ENCODE measurements at regions not wholly inside any gene's neighbourhood (a gene's known extent, or its start where the extent isn't known, plus 50 kb on each side); places are given as distances from the start of the nearest gene placed in this dataset.

- peaks cover 4% of the 10 kb centered on the region for H3K9me3 Mint-ChIP-seq
- DNase-seq: no peak
- H3K36me3 Mint-ChIP-seq (ENCODE audit: low read depth): no peaks in the 10 kb centered on the region
- H3K27ac Mint-ChIP-seq: peak overlapping the region; percentile 79
- H3K27me3 Mint-ChIP-seq (ENCODE audit: low read depth, poor library complexity): no peaks in the 10 kb centered on the region
- H3K4me3 Mint-ChIP-seq: no peak overlapping the region
- no peak for TF ChIP-seq CTCF (IDR thresholded peaks at IDR 0.05)
- H3K4me1 Mint-ChIP-seq: peaks cover 27% of the 10 kb centered on the region
Observed at GRCh38 chr15:60138397-60138968, 134.4 kb downstream of the FOXB1 start.

DNA sequence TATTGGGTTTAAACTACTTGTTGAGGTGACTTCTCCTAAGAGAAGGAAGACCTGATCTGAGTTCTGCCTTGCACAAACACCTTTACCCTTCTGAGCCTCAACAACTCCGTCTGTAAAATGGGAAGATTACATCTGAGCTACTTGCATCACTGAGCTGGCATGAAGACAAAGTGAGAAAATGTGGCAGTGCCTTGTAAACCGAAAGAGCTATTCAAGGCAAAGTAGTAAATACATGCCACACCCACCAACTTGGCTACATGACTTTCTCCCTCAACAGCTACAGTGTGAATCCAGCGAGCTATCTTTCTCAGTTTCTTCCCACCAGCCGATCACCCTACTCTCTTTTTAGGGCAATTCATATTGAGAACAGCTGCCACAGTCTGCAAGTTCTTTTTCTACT lies 148.3 kb downstream of the FOXB1 start:
- H3K4me3 Mint-ChIP-seq: no peak overlapping the region
- no peaks in the 10 kb centered on the region for H3K36me3 Mint-ChIP-seq (ENCODE audit: low read depth)
- H3K9me3 Mint-ChIP-seq: no peaks in the 10 kb centered on the region
- H3K27me3 Mint-ChIP-seq (ENCODE audit: low read depth, poor library complexity): peaks cover 9% of the 10 kb centered on the region
- H3K4me1 Mint-ChIP-seq: no peaks in the 10 kb centered on the region
- H3K27ac Mint-ChIP-seq: no peak overlapping the region
- no peak for TF ChIP-seq CTCF (IDR thresholded peaks at IDR 0.05)
- no peak for DNase-seq

DNA sequence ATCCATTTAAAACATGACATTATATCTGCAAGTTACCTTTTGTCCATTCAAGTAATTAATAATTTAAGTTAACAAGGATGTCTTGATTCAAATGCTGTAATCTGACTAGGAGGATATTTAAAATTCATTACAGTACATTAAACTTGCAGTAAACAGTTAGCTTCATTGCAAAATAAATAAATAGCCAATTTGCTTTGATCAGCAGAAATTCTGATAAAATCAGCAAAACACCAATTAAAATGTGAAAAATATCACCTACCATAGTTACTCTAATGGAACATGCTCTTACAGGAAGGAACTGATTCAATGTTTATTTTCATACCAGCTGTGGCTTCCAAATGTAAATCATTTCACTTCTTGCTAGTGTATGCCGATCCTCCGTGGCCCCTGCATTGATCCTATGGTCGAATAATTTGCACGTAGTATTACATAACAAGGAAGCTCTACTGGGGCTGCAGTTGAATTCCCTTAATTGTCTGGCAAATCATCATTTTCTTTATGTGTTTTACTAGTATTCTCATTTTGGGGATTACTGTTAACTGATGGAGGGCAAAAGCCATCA lies 150.7 kb downstream of the FOXB1 start:
- H3K4me1 Mint-ChIP-seq: no peaks in the 10 kb centered on the region
- no peaks in the 10 kb centered on the region for H3K9me3 Mint-ChIP-seq
- DNase-seq: no peak
- H3K4me3 Mint-ChIP-seq: no peak overlapping the region
- no peak overlapping the region for H3K27ac Mint-ChIP-seq
- no peak for TF ChIP-seq CTCF (IDR thresholded peaks at IDR 0.05)
- H3K27me3 Mint-ChIP-seq (ENCODE audit: low read depth, poor library complexity): peaks cover 12% of the 10 kb centered on the region
- no peaks in the 10 kb centered on the region for H3K36me3 Mint-ChIP-seq (ENCODE audit: low read depth)

DNA sequence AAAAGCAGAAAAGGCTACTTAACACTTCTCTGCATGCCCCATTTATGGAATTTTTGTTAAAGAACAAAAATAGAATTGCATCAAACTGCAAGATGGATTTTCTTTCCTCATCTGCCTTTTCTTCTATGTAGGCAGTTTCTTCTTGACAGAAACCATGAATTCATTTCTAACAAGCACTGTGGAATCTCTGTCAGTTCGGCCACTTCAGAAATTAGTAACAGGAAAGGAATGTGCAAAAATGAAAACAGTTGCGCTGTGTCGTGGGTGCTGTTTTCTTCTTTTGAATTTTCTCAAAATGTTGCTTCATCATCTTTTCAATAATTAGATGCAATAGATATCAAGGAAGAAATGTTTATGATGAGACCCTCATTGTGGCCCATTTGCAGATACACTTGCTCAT lies 151.6 kb downstream of the FOXB1 start:
- no peaks in the 10 kb centered on the region for H3K36me3 Mint-ChIP-seq (ENCODE audit: low read depth)
- no peak for TF ChIP-seq CTCF (IDR thresholded peaks at IDR 0.05)
- H3K27me3 Mint-ChIP-seq (ENCODE audit: low read depth, poor library complexity): peaks cover 12% of the 10 kb centered on the region
- H3K4me1 Mint-ChIP-seq: no peaks in the 10 kb centered on the region
- H3K4me3 Mint-ChIP-seq: no peak overlapping the region
- H3K9me3 Mint-ChIP-seq: no peaks in the 10 kb centered on the region
- H3K27ac Mint-ChIP-seq: no peak overlapping the region
- no peak for DNase-seq

DNA sequence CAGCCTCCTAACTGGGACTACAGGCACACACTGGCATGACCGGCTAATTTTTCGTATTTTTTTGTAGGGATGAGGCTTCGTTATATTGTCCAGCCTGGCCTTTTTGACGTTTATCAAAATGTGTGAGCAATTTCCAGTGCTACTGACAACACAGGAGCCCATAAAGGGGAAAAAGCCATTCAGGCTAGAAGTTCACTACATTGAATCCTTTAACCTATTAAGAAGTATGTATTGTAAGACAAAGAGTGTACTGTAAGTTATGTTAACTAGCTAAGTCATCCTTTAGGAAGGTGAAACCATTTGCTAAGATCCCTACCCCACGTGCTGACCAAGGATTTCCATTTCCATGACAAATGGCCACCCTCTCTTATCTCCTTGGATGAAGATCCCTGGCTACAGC lies 156.8 kb downstream of the FOXB1 start:
- peaks cover 24% of the 10 kb centered on the region for H3K4me1 Mint-ChIP-seq
- no peak for TF ChIP-seq CTCF (IDR thresholded peaks at IDR 0.05)
- H3K36me3 Mint-ChIP-seq (ENCODE audit: low read depth): no peaks in the 10 kb centered on the region
- H3K27me3 Mint-ChIP-seq (ENCODE audit: low read depth, poor library complexity): peaks cover 7% of the 10 kb centered on the region
- H3K27ac Mint-ChIP-seq: no peak overlapping the region
- peaks cover 2% of the 10 kb centered on the region for H3K9me3 Mint-ChIP-seq
- no peak for DNase-seq
- no peak overlapping the region for H3K4me3 Mint-ChIP-seq

- H3K9me3 Mint-ChIP-seq: peaks cover 3% of the 10 kb centered on the region
- peaks cover 7% of the 10 kb centered on the region for H3K27me3 Mint-ChIP-seq (ENCODE audit: low read depth, poor library complexity)
- H3K4me3 Mint-ChIP-seq: no peak overlapping the region
- peaks cover 24% of the 10 kb centered on the region for H3K4me1 Mint-ChIP-seq
- no peaks in the 10 kb centered on the region for H3K36me3 Mint-ChIP-seq (ENCODE audit: low read depth)
- TF ChIP-seq CTCF (IDR thresholded peaks at IDR 0.05): no peak
- peak overlapping the region; percentile 14 for H3K27ac Mint-ChIP-seq
- no peak for DNase-seq
Observed at GRCh38 chr15:60161704-60162103, 157.6 kb downstream of the FOXB1 start.
